Left forelimb (tissue), 1 donor: ENCODE measurements at regions not wholly inside any gene's neighbourhood (a gene's known extent, or its start where the extent isn't known, plus 50 kb on each side); places are given as distances from the start of the nearest gene placed in this dataset.

Experiments
- DNase-seq: peaks from one replicate; pipeline ENCODE4 v3.0.0-alpha.2; 2018; ENCODE audit warnings: low spot score

- no peak for DNase-seq
These were observed 76.9 kb upstream of the RIPOR2 start for GRCh38 chr6:25012657-25013056.

GRCh38 chr6:25013246-25013645, 77.5 kb upstream of the RIPOR2 start:
- no peak for DNase-seq

GRCh38 chr6:25014369-25014768, 78.6 kb upstream of the RIPOR2 start:
- DNase-seq, result no peak

- DNase-seq, result no peak
These were observed 79.2 kb upstream of the RIPOR2 start for GRCh38 chr6:25014791-25015560.

GRCh38 chr6:25016014-25016720, 80.4 kb upstream of the RIPOR2 start:
- no peak for DNase-seq

DNA sequence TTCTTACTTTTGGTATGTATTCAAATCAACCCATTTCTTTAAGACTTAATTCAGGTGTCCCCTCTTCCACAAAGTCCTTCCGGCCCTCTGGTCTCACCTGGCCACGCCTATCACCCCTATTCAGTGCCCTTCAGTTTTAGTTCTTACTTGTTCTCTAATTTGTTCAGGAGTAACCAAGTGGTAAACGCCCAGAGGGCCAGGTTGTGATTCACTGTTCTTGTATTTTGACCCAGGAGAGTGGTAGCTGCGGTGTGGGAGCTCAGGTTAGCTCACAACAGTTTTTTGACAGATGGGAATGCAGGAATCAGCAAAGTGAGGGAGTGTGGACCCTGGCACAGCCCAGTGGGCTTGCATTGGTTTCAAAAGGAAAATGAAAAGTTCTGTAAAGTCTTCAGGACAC, 81.7 kb upstream of the RIPOR2 start:
- DNase-seq, result no peak

DNA sequence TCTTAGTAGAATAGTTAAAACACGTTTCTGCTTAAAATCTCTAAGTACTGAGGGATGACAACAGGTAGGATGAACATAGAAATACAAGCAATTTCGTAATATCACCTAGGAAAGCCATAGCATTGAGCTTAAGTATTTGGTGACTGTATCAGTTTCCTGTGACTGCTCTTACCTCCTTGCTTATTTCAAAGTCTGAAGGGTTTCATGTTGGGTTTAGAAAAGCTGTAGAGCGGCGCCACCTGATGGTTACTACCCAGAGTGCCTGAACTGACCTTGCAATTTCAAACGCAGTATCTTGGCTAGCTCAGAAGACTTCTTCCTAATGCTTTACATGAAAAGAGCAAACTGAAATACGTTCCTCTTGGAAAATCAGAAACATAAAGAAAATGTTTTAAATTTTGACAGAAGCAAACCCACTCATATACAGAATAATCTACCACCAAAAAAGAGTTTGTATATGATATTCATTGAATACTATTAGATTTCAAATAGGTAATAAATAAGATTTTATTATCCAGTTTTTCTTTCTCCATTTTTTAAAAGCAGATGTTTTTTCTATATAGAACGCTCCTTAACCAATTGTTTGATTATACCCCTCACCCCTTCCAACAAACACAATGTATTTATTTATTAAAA, 82.3 kb upstream of the RIPOR2 start:
- no peak for DNase-seq

DNA sequence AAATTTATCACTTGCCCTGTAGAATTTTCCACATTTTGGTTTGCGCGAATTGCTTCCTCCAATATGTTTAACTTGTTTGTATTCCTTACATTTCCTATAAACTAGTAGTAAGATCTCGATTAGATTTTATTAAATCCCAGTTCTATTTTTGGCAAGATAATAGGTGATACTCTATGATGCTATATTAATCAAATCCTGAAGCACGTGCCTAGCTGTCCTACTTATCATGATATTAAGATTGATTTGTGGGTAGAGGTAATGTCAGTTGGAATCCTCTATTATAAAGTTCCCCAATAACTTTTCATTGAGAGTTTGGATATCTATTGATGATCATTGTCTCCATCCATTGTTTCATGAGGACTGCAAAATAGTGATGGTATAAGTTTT, 82.8 kb upstream of the RIPOR2 start:
- no peak for DNase-seq

DNA sequence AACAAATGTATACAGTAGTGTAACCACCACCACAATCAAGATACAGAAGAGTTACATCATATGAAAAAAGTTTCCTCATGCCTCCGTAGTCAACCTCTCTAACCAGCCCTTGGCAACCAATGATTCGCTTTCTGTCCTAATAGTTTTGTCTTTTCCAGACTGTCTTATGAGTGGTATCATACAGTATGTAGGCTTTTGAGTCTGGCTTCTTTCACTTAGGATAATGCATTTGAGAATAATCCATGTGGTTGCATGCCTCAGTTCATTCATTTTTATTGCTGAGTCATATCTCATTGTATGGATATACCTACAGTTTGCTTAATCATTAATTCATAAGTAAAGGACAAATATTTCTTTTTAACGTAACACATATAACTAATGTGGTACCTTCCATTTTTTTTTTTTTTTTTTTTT, 86.4 kb upstream of the RIPOR2 start:
- no peak for DNase-seq

- DNase-seq, result no peak
These were observed 88.0 kb upstream of the RIPOR2 start for GRCh38 chr6:25023781-25024180.

GRCh38 chr6:25024821-25025220, 89.1 kb upstream of the RIPOR2 start:
- no peak for DNase-seq

- no peak for DNase-seq
These were observed 89.6 kb upstream of the RIPOR2 start for GRCh38 chr6:25025248-25025918.

GRCh38 chr6:25025919-25026301, 90.2 kb upstream of the RIPOR2 start:
- DNase-seq, result no peak

- no peak for DNase-seq
These were observed 91.0 kb upstream of the RIPOR2 start for GRCh38 chr6:25026723-25027122.

- no peak for DNase-seq
These were observed 91.6 kb upstream of the RIPOR2 start for GRCh38 chr6:25027221-25027916.

DNA sequence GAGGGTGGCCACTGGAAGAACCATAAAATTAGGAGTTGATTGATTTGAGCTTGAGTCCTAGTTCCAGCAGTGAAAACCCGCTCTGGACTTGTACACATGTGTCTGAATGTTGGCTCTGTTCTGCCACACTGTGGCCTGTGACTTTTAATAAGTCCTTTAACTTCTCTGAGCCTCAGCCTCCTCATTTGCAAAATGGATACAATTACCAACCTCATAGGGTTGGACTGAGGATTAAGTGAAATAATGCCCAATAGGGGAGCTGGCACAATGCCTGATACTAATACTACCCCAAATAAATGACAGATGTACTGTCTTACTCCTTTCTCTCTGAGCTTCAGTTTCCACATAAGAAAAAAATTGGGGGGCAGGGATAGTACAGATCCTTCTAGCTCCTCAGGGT, 92.6 kb upstream of the RIPOR2 start:
- no peak for DNase-seq

DNA sequence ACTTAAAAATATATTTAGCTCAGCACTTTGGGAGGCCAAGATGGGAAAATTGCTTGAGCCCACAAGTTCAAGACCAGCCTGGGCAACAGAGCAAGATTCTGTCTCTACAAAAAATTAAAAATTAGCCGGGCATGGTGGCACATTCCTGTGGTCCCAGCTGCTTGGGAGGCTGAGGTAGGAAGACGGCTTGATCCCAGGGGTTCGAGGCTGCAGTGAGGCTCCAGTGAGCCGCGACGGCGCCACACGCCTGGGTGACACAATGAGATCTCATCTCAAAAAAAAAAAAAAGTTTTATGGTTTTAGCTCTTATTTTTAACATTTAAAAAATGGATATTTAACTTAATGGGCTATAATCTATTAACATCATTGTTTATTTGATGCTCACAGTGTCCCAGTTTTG, 97.2 kb upstream of the RIPOR2 start:
- DNase-seq, result no peak

- no peak for DNase-seq
These were observed 98.7 kb upstream of the RIPOR2 start for GRCh38 chr6:25034431-25034921.

DNA sequence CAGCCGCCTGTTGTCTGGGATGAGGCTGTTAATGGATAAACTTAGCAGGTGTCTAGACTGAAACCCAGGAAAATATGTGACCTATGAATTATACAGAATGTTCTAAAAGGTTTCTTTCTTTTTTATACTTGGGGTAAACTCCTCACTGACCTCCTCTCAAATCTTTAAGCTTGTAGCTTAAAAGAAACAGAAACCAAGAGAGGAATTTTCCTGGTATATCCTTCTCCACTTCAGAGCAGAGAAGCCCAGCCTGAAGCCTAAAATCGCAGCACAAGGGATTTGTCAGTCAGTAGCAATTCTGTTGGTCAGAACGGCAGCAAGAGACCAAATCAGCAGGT, 99.4 kb upstream of the RIPOR2 start:
- no peak for DNase-seq

DNA sequence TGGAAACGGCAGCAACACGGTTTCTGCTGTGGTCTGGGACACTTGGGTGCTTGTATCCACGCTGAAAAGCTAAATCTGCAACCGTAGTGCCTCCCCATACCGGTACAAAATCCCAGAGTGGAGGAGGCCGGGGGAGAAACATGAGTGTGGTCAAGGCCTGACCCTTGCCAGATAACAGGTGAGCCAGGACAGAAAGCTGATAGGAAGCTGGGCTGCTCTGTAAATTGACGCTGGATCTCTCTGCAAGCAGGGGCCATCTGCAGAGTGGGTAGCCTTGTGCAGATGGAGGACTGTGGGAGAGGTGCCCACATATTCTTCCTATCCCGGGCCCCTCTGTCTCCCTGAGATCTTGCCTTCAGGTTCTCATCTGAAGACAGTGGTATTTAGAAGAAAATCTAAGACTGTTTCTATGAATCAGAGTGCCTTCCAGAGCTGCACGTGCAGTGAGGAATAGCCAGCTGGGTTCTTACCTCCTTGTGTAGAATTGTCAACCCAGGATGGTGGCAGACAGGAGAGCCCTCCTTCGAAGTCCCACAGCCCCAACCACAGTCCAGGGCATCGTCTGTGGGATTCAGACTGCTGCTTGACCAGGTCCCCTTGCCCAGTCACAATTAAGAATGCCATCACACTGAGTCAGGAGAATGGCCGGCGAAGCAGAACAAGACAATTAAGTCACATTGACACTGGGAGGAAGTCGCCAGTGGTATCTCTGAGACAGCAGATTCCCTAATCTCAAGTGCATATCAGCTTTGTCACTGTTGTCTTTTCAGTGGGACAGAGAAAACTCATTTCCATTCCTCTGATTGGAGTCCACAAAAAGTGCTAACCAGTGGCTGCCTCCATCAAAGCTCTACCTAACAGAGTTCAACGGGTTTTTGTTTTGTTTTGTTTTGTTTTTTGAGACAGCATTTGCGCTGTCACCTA, 100.0 kb upstream of the RIPOR2 start:
- DNase-seq, result no peak

DNA sequence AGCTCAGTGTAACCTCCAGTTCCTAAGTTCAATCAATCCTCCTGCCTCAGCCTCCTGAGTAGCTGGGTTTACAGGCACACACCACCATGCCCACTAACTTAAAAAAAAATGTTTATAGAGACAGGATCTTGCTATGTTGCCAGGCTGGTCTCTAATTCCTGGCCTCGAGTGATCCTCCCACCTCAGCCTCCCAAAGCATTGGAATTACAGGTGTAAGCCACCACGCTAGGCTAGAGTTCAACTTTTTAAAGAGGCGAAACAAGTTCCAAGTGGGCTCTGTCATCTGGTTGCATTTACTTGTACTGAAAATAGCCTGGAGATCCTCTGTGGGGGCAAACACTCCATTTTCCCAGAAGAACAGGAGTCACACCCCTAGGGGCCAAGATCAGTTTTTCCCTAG, 100.7 kb upstream of the RIPOR2 start:
- DNase-seq, result no peak
